IMR-90 (cell line): ENCODE measurements at regions not wholly inside any gene's neighbourhood (a gene's known extent, or its start where the extent isn't known, plus 50 kb on each side); places are given as distances from the start of the nearest gene placed in this dataset.

Source experiments
- ATAC-seq: fragments of 200-7000 bp; cut with Tn5 transposase; 2 replicates; pipeline ENCODE4 v1.9.1; 2020; ENCODE audit warnings: low read depth, mild to moderate bottlenecking, moderate library complexity
- BruUV-seq: library from RNA; stranded (reverse); fragments of 400-500 nt; replicated peaks from 2 replicates; lab custom pipeline; 2021; lab: Mats Ljungman, UMichigan
- CTCF ChIA-PET: fragments of 300-600 bp; formaldehyde crosslinking; extraction: SDS; loops from one replicate; lab custom pipeline; 2021; ENCODE audit warnings: antibody characterized with exemption; lab: Yijun Ruan, JAX
- POLR2A ChIA-PET: fragments of 300-600 bp; sonication (Branson Sonifier 250); formaldehyde crosslinking; loops from one replicate; lab custom pipeline; 2022; ENCODE audit warnings: antibody characterized with exemption; ENCODE audit not compliant: unreplicated experiment; lab: Charles Lee
- DNase-seq: peaks from one replicate; pipeline ENCODE4 v3.0.0; 2013
- H2AFZ ChIP-seq: replicated peaks from 2 replicates; pipeline ENCODE3; 2013; ENCODE audit warnings: low read length, mild to moderate bottlenecking; ENCODE audit not compliant: poor library complexity
- H2AK5ac ChIP-seq: 2 replicates; pipeline ENCODE4 v1.6.1; 2013; ENCODE audit warnings: low read depth, low read length, inconsistent platforms
- H2AK9ac ChIP-seq: replicated peaks from 2 replicates; pipeline ENCODE3; 2013; ENCODE audit warnings: mild to moderate bottlenecking, low read depth, low read length, moderate library complexity; ENCODE audit not compliant: poor library complexity
- H2BK120ac ChIP-seq: 2 replicates; pipeline ENCODE4 v1.6.1; 2013; ENCODE audit warnings: low read depth, low read length, inconsistent platforms
- H2BK15ac ChIP-seq: 3 replicates; pipeline ENCODE4 v1.6.1; 2013; ENCODE audit warnings: low read depth, low read length, inconsistent platforms
- H2BK20ac ChIP-seq: 2 replicates; pipeline ENCODE4 v1.6.1; 2013; ENCODE audit warnings: low read depth, mild to moderate bottlenecking, inconsistent platforms, low read length, moderate library complexity
- H2BK5ac ChIP-seq: 2 replicates; pipeline ENCODE4 v1.6.1; 2013; ENCODE audit warnings: mild to moderate bottlenecking, low read depth, low read length, inconsistent platforms; ENCODE audit not compliant: poor library complexity, severe bottlenecking
- H3K14ac ChIP-seq: replicated peaks from 2 replicates; pipeline ENCODE4 v1.6.1; 2013; ENCODE audit warnings: low read depth, low read length, inconsistent platforms
- H3K18ac ChIP-seq: 2 replicates; pipeline ENCODE4 v1.6.1; 2013; ENCODE audit warnings: low read depth, low read length, control low read depth
- H3K23ac ChIP-seq: 2 replicates; pipeline ENCODE4 v1.6.1; 2013; ENCODE audit warnings: low read depth, low read length, inconsistent platforms
- H3K27ac ChIP-seq: 2 replicates; pipeline ENCODE4 v1.5.1; 2013; ENCODE audit warnings: mild to moderate bottlenecking, control low read depth, low read length; ENCODE audit not compliant: insufficient read depth
- H3K27me3 ChIP-seq: 2 replicates; pipeline ENCODE4 v1.6.1; 2013; ENCODE audit warnings: low read length; ENCODE audit not compliant: control insufficient read depth, insufficient read depth
- H3K36me3 ChIP-seq: 2 replicates; pipeline ENCODE4 v1.6.1; 2013; ENCODE audit warnings: low read length, mixed read lengths; ENCODE audit not compliant: control insufficient read depth, insufficient read depth
- H3K4ac ChIP-seq: 2 replicates; pipeline ENCODE4 v1.6.1; 2013; ENCODE audit warnings: low read depth, low read length, inconsistent platforms
- H3K4me1 ChIP-seq: 2 replicates; pipeline ENCODE4 v1.6.1; 2013; ENCODE audit warnings: low read length, mixed read lengths; ENCODE audit not compliant: control insufficient read depth, insufficient read depth
- H3K4me2 ChIP-seq: 2 replicates; pipeline ENCODE4 v1.6.1; 2013; ENCODE audit warnings: low read depth, mild to moderate bottlenecking, control low read depth, low read length, moderate library complexity
- H3K4me3 ChIP-seq: 2 replicates; pipeline ENCODE4 v1.5.1; 2013; ENCODE audit warnings: low read depth, mild to moderate bottlenecking, control low read depth, low read length, moderate library complexity; ENCODE audit not compliant: insufficient read depth
- H3K56ac ChIP-seq: 2 replicates; pipeline ENCODE4 v1.6.1; 2013; ENCODE audit warnings: low read length, inconsistent platforms; ENCODE audit not compliant: insufficient read depth; ENCODE audit errors: extremely low read depth
- H3K79me1 ChIP-seq, 2 experiments: 2 replicates each; pipeline ENCODE4 v1.6.1; 2013; ENCODE audit warnings: low read length in 2 of 2, inconsistent platforms in 1 of 2, low read depth in 1 of 2
- H3K9ac ChIP-seq: 2 replicates; pipeline ENCODE4 v1.6.1; 2013; ENCODE audit warnings: low read depth, low read length, control low read depth
- H3K9me1 ChIP-seq: 2 replicates; pipeline ENCODE4 v1.6.1; 2013; ENCODE audit warnings: low read length, inconsistent platforms; ENCODE audit not compliant: insufficient read depth
- H3K9me3 ChIP-seq: 2 replicates; pipeline ENCODE4 v1.6.1; 2013; ENCODE audit warnings: low read length; ENCODE audit not compliant: control insufficient read depth, insufficient read depth
- H4K20me1 ChIP-seq: 2 replicates; pipeline ENCODE4 v1.6.1; 2013; ENCODE audit warnings: low read length, inconsistent platforms; ENCODE audit not compliant: insufficient read depth
- H4K5ac ChIP-seq: 2 replicates; pipeline ENCODE4 v1.6.1; 2013; ENCODE audit warnings: mild to moderate bottlenecking, low read depth, low read length, control low read depth
- H4K8ac ChIP-seq, 2 experiments: 2 replicates each; pipeline ENCODE4 v1.6.1; 2013; ENCODE audit warnings: low read depth in 2 of 2, low read length in 2 of 2, control low read depth in 1 of 2, inconsistent platforms in 1 of 2
- H4K91ac ChIP-seq: 2 replicates; pipeline ENCODE4 v1.6.1; 2013; ENCODE audit warnings: low read depth, low read length, inconsistent platforms; ENCODE audit not compliant: insufficient read depth
- CHD1 ChIP-seq: IDR thresholded peaks from 2 replicates; pipeline ENCODE4 v1.6.1; 2012; ENCODE audit warnings: low read depth, low read length, improper control_type of control experiment
- RAD21 ChIP-seq: IDR thresholded peaks from 2 replicates; pipeline ENCODE4 v1.6.1; 2012; ENCODE audit warnings: low read length, improper control_type of control experiment
- RCOR1 ChIP-seq: IDR thresholded peaks from 2 replicates; pipeline ENCODE4 v1.6.1; 2012; ENCODE audit warnings: mild to moderate bottlenecking, low read length, improper control_type of control experiment; ENCODE audit not compliant: insufficient replicate concordance
- RFX5 ChIP-seq: IDR thresholded peaks from 2 replicates; pipeline ENCODE4 v1.8.0; 2012; ENCODE audit warnings: low read depth, mild to moderate bottlenecking, low read length, moderate library complexity
- WGBS, 2 experiments: methylation state at CpG; one replicate each; pipeline versions ENCODE4 v1.1.5 to v1.1.7; 2013; ENCODE audit warnings: missing lambda C conversion rate in 2 of 2; ENCODE audit not compliant: insufficient read length in 1 of 2; ENCODE audit errors: extremely low coverage in 2 of 2; 5-methylcytosine and 5-hydroxymethylcytosine counted together
- dilution Hi-C: fragments of 300-500 bp; cut with HindIII; formaldehyde crosslinking; loops from one replicate; pipeline ENCODE4 v1.14.3; 2018; ENCODE audit warnings: low sequenced_read_pairs; ENCODE audit not compliant: unreplicated experiment
- in situ Hi-C: fragments of 300-500 bp; cut with MboI; formaldehyde crosslinking; loops from 3 replicates; pipeline ENCODE4 v1.14.3; 2019; ENCODE audit warnings: low sequenced_read_pairs, inconsistent platforms, mixed read lengths
- intact Hi-C: fragments of 100-400 bp; cut with micrococcal nuclease; formaldehyde crosslinking; loops from 2 replicates; pipeline ENCODE4 v1.10.0; 2022
- TF ChIP-seq, protein P1 (sequence below): fragments of 150-350 bp; IDR thresholded peaks from 2 replicates; pipeline ENCODE4 v1.6.1; 2016; ENCODE audit warnings: low read depth, mild to moderate bottlenecking, low read length, moderate library complexity, borderline replicate concordance
- TF ChIP-seq, protein P2 (sequence below): conservative IDR thresholded peaks from 2 replicates; pipeline ENCODE4 v1.5.1; 2012; ENCODE audit warnings: mild to moderate bottlenecking, low read depth, low read length, improper control_type of control experiment

DNA sequence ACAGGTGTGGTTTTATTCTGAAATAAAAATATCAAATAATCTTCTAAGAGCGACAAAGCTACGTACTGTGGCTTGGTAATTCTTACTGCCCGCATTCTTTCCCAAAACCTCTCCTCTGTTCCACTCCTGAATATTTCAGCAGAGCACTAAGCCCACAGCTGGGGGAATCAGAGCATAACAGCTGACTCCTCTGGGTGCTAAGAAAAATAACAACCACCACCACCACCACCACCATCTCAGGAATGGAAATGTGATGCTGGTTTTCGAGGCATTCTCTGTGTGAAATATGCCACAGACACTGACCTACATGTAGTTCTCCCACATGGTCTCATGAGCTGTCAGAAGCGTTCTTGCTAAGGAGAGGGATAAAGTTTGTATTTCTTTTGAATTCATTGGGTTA, 183.7 kb downstream of the BMP4 start:
- intact Hi-C loops = no loop called here
- Histone ChIP-seq H3K4me1 (no peaks in the 10 kb centered on the region), H3K27ac (no peak overlapping the region), H3K79me1 (no peaks in the 10 kb centered on the region), H2AK5ac (no peak overlapping the region), H3K9me3 (no peaks in the 10 kb centered on the region), H3K23ac (no peak overlapping the region), H4K20me1 (no peaks in the 10 kb centered on the region), H2AK9ac (no peak overlapping the region), H3K4me3 (no peak overlapping the region), H3K27me3 (peaks cover 8% of the 10 kb centered on the region), H2BK20ac (no peak overlapping the region), H3K36me3 (no peaks in the 10 kb centered on the region), H4K91ac (no peak overlapping the region), H3K56ac (no peak overlapping the region), H3K14ac (no peak overlapping the region), H3K4ac (no peak overlapping the region), H3K9ac (no peak overlapping the region), H2BK15ac (no peak overlapping the region), H3K9me1 (no peaks in the 10 kb centered on the region), H2BK120ac (no peak overlapping the region), H3K18ac (no peak overlapping the region), H4K8ac (no peak overlapping the region), H2AFZ (no peak overlapping the region), H3K4me2 (no peak overlapping the region), H2BK5ac (no peak overlapping the region), H4K5ac (no peak overlapping the region)
- dilution Hi-C loops = no loop called here
- no CpG with 5 or more reads among the region's 5 CpGs for WGBS, 2 experiments
- in situ Hi-C loops = no loop called here
- TF ChIP-seq, protein P1, sequence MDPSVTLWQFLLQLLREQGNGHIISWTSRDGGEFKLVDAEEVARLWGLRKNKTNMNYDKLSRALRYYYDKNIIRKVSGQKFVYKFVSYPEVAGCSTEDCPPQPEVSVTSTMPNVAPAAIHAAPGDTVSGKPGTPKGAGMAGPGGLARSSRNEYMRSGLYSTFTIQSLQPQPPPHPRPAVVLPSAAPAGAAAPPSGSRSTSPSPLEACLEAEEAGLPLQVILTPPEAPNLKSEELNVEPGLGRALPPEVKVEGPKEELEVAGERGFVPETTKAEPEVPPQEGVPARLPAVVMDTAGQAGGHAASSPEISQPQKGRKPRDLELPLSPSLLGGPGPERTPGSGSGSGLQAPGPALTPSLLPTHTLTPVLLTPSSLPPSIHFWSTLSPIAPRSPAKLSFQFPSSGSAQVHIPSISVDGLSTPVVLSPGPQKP = no peak
- TF ChIP-seq, protein P2, sequence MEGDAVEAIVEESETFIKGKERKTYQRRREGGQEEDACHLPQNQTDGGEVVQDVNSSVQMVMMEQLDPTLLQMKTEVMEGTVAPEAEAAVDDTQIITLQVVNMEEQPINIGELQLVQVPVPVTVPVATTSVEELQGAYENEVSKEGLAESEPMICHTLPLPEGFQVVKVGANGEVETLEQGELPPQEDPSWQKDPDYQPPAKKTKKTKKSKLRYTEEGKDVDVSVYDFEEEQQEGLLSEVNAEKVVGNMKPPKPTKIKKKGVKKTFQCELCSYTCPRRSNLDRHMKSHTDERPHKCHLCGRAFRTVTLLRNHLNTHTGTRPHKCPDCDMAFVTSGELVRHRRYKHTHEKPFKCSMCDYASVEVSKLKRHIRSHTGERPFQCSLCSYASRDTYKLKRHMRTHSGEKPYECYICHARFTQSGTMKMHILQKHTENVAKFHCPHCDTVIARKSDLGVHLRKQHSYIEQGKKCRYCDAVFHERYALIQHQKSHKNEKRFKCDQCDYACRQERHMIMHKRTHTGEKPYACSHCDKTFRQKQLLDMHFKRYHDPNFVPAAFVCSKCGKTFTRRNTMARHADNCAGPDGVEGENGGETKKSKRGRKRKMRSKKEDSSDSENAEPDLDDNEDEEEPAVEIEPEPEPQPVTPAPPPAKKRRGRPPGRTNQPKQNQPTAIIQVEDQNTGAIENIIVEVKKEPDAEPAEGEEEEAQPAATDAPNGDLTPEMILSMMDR = no peak
- no peak for TF ChIP-seq RFX5
- TF ChIP-seq CHD1 = no peak
- no peak for TF ChIP-seq RAD21
- no peak for TF ChIP-seq RCOR1
- ATAC-seq (no peak), DNase-seq (no peak)
- no TSS peak for BruUV-seq
- ChIA-PET CTCF (no interaction called here), POLR2A (no interaction called here)
